HEK293 (cell line): ENCODE measurements at regions not wholly inside any gene's neighbourhood (a gene's known extent, or its start where the extent isn't known, plus 50 kb on each side); places are given as distances from the start of the nearest gene placed in this dataset.
A peak's percentile ranks its signal among the peaks of the same experiment; 100 is the strongest.

Source experiments
- CTCF ChIA-PET: fragments of 350-600 bp; formaldehyde crosslinking; extraction: SDS; loops from one replicate; lab custom pipeline; 2021; ENCODE audit warnings: antibody characterized with exemption; lab: Yijun Ruan, JAX
- POLR2A ChIA-PET: fragments of 300-600 bp; formaldehyde crosslinking; extraction: SDS; loops from one replicate; lab custom pipeline; 2020; ENCODE audit warnings: antibody characterized with exemption, inconsistent platforms; lab: Yijun Ruan, JAX
- H3K27ac ChIP-seq: fragments of 200-500 bp; sonication (Bioruptor generic); 2 replicates; pipeline ENCODE4 v1.5.1; 2014; ENCODE audit warnings: low read depth, low read length, control low read depth, inconsistent platforms; ENCODE audit errors: extremely low read depth
- H3K36me3 ChIP-seq, 2 experiments: fragments of 200-500 bp in 1 of 2; sonication (Bioruptor generic) in 1 of 2; 1 replicate in 1 of 2; 2 replicates in 1 of 2; pipeline ENCODE4 v1.5.1; 2014 to 2017; ENCODE audit warnings: inconsistent platforms in 2 of 2, low read length in 2 of 2; ENCODE audit not compliant: control insufficient read depth in 2 of 2, insufficient read depth in 1 of 2
- H3K4me1 ChIP-seq: fragments of 200-500 bp; sonication (Bioruptor generic); 2 replicates; pipeline ENCODE4 v1.5.1; 2014; ENCODE audit warnings: mild to moderate bottlenecking, low read length, inconsistent platforms; ENCODE audit not compliant: control insufficient read depth, insufficient read depth
- H3K4me3 ChIP-seq: 2 replicates; pipeline ENCODE4 v1.5.1; 2011; ENCODE audit warnings: low read depth, mild to moderate bottlenecking, control low read depth, low read length, moderate library complexity
- H3K9me3 ChIP-seq: fragments of 200-500 bp; sonication (Bioruptor generic); 2 replicates; pipeline ENCODE4 v1.5.1; 2014; ENCODE audit warnings: low read depth, low read length, inconsistent platforms; ENCODE audit not compliant: control insufficient read depth, insufficient read depth
- IKZF3 ChIP-seq: fragments of 450-650 bp; IDR thresholded peaks from 2 replicates; pipeline ENCODE4 v1.5.0; 2018; ENCODE audit warnings: missing biosample characterization, mild to moderate bottlenecking, missing genetic modification characterization, moderate library complexity
- KLF10 ChIP-seq: fragments of 450-650 bp; IDR thresholded peaks from 2 replicates; pipeline ENCODE4 v1.5.1; 2018; ENCODE audit warnings: missing biosample characterization, mild to moderate bottlenecking, missing genetic modification characterization
- KLF16 ChIP-seq: fragments of 450-650 bp; formaldehyde crosslinking; IDR thresholded peaks from 2 replicates; pipeline ENCODE4 v1.5.1; 2017; ENCODE audit warnings: missing biosample characterization, missing genetic modification characterization
- SCRT2 ChIP-seq: fragments of 450-650 bp; formaldehyde crosslinking; IDR thresholded peaks from 2 replicates; pipeline ENCODE4 v1.5.1; 2016; ENCODE audit warnings: missing biosample characterization, missing genetic modification characterization
- SETDB1 ChIP-seq: IDR thresholded peaks from one replicate; pipeline ENCODE4 v1.6.1; 2017; ENCODE audit warnings: mild to moderate bottlenecking, low read length, moderate library complexity, mixed read lengths; ENCODE audit not compliant: insufficient read length
- SP2 ChIP-seq: fragments of 450-650 bp; formaldehyde crosslinking; IDR thresholded peaks from 2 replicates; pipeline ENCODE4 v1.5.1; 2016; ENCODE audit warnings: missing biosample characterization, missing genetic modification characterization
- ZBTB21 ChIP-seq: fragments of 450-650 bp; formaldehyde crosslinking; IDR thresholded peaks from 2 replicates; pipeline ENCODE4 v1.5.1; 2017; ENCODE audit warnings: missing biosample characterization, missing genetic modification characterization
- ZFHX2 ChIP-seq: fragments of 450-650 bp; formaldehyde crosslinking; conservative IDR thresholded peaks from 2 replicates; pipeline ENCODE4 v1.5.1; 2016; ENCODE audit warnings: missing biosample characterization, missing genetic modification characterization
- ZIC2 ChIP-seq: fragments of 450-650 bp; formaldehyde crosslinking; IDR thresholded peaks from 2 replicates; pipeline ENCODE4 v1.5.1; 2016; ENCODE audit warnings: missing biosample characterization, missing genetic modification characterization
- ZNF324 ChIP-seq: fragments of 450-650 bp; formaldehyde crosslinking; IDR thresholded peaks from 2 replicates; pipeline ENCODE4 v1.5.1; 2016; ENCODE audit warnings: missing biosample characterization, missing genetic modification characterization
- ZNF776 ChIP-seq: fragments of 450-650 bp; formaldehyde crosslinking; IDR thresholded peaks from 2 replicates; pipeline ENCODE4 v1.5.0; 2017; ENCODE audit warnings: missing biosample characterization, missing genetic modification characterization, borderline replicate concordance
- ZSCAN30 ChIP-seq: fragments of 450-650 bp; IDR thresholded peaks from 2 replicates; pipeline ENCODE4 v1.5.1; 2018; ENCODE audit warnings: missing biosample characterization, mild to moderate bottlenecking, missing genetic modification characterization, moderate library complexity
- TF ChIP-seq, protein P1 (sequence below): fragments of 450-650 bp; formaldehyde crosslinking; IDR thresholded peaks from 2 replicates; pipeline ENCODE4 v1.5.1; 2016; ENCODE audit warnings: missing biosample characterization, missing genetic modification characterization, low read depth
- TF ChIP-seq, protein P2 (sequence below): fragments of 450-650 bp; formaldehyde crosslinking; IDR thresholded peaks from 2 replicates; pipeline ENCODE4 v1.5.1; 2017; ENCODE audit warnings: missing biosample characterization, missing genetic modification characterization
- TF ChIP-seq, protein P3 (sequence below): fragments of 450-650 bp; formaldehyde crosslinking; IDR thresholded peaks from 2 replicates; pipeline ENCODE4 v1.5.0; 2017; ENCODE audit warnings: missing biosample characterization, missing genetic modification characterization, borderline replicate concordance
- TF ChIP-seq, protein P4 (sequence below): IDR thresholded peaks from 2 replicates; pipeline ENCODE4 v1.6.1; 2011; ENCODE audit warnings: mild to moderate bottlenecking, low read depth, low read length, borderline replicate concordance
- TF ChIP-seq, protein P5 (sequence below): fragments of 450-650 bp; formaldehyde crosslinking; IDR thresholded peaks from 2 replicates; pipeline ENCODE4 v1.5.1; 2017; ENCODE audit warnings: missing biosample characterization, missing genetic modification characterization
- TF ChIP-seq, protein P6 (sequence below): fragments of 450-650 bp; formaldehyde crosslinking; IDR thresholded peaks from 2 replicates; pipeline ENCODE4 v1.5.1; 2016; ENCODE audit warnings: missing biosample characterization, missing genetic modification characterization
- TF ChIP-seq, protein P7 (sequence below): fragments of 450-650 bp; formaldehyde crosslinking; IDR thresholded peaks from 2 replicates; pipeline ENCODE4 v1.5.1; 2016; ENCODE audit warnings: missing biosample characterization, missing genetic modification characterization

DNA sequence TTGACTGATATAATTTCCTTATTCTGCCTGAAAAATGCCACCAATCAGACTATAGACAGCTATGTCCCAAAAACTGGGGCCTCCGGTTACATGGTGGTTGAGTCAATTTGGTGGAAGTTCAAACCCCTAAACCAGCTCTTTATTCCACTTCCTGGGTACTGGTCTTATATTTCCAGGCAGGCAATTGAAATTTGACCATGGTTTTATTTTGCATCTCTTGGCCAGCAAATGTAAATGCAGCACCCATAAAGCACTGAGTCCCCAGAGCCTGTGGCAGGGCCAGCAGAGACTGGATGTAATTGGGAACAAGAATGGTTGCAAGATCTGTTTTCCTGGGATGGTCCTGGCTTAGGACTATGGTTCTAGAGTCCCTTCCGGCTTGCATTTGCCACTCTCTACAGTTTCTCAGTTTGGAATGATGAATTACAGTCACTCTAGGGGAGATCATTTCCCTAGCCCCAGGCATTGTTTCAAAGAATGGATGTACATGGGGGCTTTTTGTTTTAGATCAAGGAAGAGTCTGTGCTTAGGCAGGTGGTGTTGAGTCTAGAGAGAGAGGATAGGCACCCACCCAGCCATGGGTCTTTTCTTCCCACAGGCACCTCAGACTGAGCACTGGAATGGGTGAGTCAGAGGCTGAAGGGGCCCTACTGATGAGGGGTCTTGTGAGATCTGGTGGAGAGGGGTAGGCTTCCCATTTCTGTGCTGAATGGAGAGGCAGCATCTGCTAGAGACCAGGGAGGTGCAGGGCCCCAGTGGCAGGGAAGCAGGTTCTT is 108.4 kb upstream of the CDC42EP3 start:
- H3K36me3 ChIP-seq = no peaks in the 10 kb centered on the region
- H3K4me3 ChIP-seq = no peak overlapping the region
- POLR2A ChIA-PET = interaction anchor here (0.7 kb wide), 1 partner anchor 24 kb away, joined by 3 read pairs; no protein-coding TSS in a partner anchor
- CTCF ChIA-PET = no interaction called here
- 0 out of 2 replicates have a peak overlapping the region, but pooled peaks have one; percentile 24 for H3K27ac ChIP-seq
- TF ChIP-seq SCRT2 (tag by site-specific recombination) (no peak), SP2 (tag by site-specific recombination) (no peak)
- TF ChIP-seq, protein P1, sequence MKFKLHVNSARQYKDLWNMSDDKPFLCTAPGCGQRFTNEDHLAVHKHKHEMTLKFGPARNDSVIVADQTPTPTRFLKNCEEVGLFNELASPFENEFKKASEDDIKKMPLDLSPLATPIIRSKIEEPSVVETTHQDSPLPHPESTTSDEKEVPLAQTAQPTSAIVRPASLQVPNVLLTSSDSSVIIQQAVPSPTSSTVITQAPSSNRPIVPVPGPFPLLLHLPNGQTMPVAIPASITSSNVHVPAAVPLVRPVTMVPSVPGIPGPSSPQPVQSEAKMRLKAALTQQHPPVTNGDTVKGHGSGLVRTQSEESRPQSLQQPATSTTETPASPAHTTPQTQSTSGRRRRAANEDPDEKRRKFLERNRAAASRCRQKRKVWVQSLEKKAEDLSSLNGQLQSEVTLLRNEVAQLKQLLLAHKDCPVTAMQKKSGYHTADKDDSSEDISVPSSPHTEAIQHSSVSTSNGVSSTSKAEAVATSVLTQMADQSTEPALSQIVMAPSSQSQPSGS (tag by site-specific recombination) = no peak
- H3K9me3 ChIP-seq = no peaks in the 10 kb centered on the region
- peaks cover 7% of the 10 kb centered on the region; the same call in 1 of the 2 replicates for H3K4me1 ChIP-seq

DNA sequence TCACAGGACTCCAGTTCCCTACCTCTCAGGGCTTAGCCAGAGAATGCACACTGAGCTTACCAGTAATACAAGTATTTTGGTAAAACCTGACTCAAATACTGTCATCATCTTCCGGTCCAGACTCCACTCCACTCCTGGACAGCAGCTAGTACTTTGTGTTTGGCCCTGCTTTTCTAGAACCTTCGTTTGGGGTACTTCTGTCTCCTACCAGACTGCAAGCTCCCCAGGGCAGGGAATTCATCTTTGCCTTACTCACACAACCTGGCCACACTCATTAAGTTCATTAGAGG is 108.9 kb upstream of the CDC42EP3 start:
- H3K36me3 ChIP-seq = no peaks in the 10 kb centered on the region
- no peaks in the 10 kb centered on the region for H3K9me3 ChIP-seq
- no peak overlapping the region for H3K4me3 ChIP-seq
- TF ChIP-seq IKZF3 (tag by site-specific recombination) = no peak
- no peak for TF ChIP-seq KLF10 (tag by site-specific recombination)
- TF ChIP-seq, protein P2, sequence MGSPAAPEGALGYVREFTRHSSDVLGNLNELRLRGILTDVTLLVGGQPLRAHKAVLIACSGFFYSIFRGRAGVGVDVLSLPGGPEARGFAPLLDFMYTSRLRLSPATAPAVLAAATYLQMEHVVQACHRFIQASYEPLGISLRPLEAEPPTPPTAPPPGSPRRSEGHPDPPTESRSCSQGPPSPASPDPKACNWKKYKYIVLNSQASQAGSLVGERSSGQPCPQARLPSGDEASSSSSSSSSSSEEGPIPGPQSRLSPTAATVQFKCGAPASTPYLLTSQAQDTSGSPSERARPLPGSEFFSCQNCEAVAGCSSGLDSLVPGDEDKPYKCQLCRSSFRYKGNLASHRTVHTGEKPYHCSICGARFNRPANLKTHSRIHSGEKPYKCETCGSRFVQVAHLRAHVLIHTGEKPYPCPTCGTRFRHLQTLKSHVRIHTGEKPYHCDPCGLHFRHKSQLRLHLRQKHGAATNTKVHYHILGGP (tag by site-specific recombination) = no peak
- TF ChIP-seq ZFHX2 (tag by site-specific recombination) = no peak
- no peak for TF ChIP-seq ZIC2 (tag by site-specific recombination)
- TF ChIP-seq, protein P3, sequence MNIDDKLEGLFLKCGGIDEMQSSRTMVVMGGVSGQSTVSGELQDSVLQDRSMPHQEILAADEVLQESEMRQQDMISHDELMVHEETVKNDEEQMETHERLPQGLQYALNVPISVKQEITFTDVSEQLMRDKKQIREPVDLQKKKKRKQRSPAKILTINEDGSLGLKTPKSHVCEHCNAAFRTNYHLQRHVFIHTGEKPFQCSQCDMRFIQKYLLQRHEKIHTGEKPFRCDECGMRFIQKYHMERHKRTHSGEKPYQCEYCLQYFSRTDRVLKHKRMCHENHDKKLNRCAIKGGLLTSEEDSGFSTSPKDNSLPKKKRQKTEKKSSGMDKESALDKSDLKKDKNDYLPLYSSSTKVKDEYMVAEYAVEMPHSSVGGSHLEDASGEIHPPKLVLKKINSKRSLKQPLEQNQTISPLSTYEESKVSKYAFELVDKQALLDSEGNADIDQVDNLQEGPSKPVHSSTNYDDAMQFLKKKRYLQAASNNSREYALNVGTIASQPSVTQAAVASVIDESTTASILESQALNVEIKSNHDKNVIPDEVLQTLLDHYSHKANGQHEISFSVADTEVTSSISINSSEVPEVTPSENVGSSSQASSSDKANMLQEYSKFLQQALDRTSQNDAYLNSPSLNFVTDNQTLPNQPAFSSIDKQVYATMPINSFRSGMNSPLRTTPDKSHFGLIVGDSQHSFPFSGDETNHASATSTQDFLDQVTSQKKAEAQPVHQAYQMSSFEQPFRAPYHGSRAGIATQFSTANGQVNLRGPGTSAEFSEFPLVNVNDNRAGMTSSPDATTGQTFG (tag by site-specific recombination) = no peak
- TF ChIP-seq ZNF324 (tag by site-specific recombination) = no peak
- no peak for TF ChIP-seq KLF16
- TF ChIP-seq, protein P4, sequence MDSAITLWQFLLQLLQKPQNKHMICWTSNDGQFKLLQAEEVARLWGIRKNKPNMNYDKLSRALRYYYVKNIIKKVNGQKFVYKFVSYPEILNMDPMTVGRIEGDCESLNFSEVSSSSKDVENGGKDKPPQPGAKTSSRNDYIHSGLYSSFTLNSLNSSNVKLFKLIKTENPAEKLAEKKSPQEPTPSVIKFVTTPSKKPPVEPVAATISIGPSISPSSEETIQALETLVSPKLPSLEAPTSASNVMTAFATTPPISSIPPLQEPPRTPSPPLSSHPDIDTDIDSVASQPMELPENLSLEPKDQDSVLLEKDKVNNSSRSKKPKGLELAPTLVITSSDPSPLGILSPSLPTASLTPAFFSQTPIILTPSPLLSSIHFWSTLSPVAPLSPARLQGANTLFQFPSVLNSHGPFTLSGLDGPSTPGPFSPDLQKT = no peak
- POLR2A ChIA-PET = interaction anchor here (0.7 kb wide), 1 partner anchor 23 kb away, joined by 3 read pairs; no protein-coding TSS in a partner anchor
- CTCF ChIA-PET = no interaction called here
- H3K4me1 ChIP-seq = peaks cover 7% of the 10 kb centered on the region; the same call in 1 of the 2 replicates
- no peak overlapping the region for H3K27ac ChIP-seq

DNA sequence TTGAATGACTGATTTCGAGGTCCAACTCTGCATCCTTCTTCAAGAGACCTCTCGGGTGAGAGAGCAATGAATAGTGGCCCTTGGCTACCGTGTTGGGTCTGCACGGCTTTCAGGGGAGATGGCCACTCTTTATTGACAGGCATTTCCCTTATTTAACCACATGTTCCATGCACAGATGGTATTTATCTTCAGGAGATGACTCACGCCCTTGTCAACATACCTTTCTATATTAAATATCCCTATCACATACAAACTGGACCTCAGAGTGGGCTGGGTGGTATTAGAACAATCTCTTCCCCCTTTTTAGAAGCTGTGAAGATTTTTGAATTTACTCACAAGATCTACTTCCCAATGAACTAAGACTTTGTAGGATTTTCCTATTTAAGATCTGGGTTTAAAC is 109.6 kb upstream of the CDC42EP3 start:
- ChIA-PET POLR2A (no interaction called here), CTCF (interaction anchor here (1.4 kb wide), 1 partner anchor 51 kb away, joined by 5 read pairs; no protein-coding TSS in a partner anchor)
- H3K4me1 ChIP-seq = peaks cover 7% of the 10 kb centered on the region; the same call in 1 of the 2 replicates
- H3K9me3 ChIP-seq = no peaks in the 10 kb centered on the region
- no peaks in the 10 kb centered on the region for H3K36me3 ChIP-seq
- no peak overlapping the region for H3K27ac ChIP-seq
- no peak overlapping the region for H3K4me3 ChIP-seq
- TF ChIP-seq SETDB1 (no peak), ZNF776 (tag by site-specific recombination) (no peak), ZSCAN30 (tag by site-specific recombination) (no peak), ZBTB21 (tag by site-specific recombination) (no peak)
- TF ChIP-seq, protein P5, sequence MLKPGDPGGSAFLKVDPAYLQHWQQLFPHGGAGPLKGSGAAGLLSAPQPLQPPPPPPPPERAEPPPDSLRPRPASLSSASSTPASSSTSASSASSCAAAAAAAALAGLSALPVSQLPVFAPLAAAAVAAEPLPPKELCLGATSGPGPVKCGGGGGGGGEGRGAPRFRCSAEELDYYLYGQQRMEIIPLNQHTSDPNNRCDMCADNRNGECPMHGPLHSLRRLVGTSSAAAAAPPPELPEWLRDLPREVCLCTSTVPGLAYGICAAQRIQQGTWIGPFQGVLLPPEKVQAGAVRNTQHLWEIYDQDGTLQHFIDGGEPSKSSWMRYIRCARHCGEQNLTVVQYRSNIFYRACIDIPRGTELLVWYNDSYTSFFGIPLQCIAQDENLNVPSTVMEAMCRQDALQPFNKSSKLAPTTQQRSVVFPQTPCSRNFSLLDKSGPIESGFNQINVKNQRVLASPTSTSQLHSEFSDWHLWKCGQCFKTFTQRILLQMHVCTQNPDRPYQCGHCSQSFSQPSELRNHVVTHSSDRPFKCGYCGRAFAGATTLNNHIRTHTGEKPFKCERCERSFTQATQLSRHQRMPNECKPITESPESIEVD = no peak
- TF ChIP-seq, protein P6, sequence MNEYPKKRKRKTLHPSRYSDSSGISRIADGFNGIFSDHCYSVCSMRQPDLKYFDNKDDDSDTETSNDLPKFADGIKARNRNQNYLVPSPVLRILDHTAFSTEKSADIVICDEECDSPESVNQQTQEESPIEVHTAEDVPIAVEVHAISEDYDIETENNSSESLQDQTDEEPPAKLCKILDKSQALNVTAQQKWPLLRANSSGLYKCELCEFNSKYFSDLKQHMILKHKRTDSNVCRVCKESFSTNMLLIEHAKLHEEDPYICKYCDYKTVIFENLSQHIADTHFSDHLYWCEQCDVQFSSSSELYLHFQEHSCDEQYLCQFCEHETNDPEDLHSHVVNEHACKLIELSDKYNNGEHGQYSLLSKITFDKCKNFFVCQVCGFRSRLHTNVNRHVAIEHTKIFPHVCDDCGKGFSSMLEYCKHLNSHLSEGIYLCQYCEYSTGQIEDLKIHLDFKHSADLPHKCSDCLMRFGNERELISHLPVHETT = no peak
- TF ChIP-seq, protein P7, sequence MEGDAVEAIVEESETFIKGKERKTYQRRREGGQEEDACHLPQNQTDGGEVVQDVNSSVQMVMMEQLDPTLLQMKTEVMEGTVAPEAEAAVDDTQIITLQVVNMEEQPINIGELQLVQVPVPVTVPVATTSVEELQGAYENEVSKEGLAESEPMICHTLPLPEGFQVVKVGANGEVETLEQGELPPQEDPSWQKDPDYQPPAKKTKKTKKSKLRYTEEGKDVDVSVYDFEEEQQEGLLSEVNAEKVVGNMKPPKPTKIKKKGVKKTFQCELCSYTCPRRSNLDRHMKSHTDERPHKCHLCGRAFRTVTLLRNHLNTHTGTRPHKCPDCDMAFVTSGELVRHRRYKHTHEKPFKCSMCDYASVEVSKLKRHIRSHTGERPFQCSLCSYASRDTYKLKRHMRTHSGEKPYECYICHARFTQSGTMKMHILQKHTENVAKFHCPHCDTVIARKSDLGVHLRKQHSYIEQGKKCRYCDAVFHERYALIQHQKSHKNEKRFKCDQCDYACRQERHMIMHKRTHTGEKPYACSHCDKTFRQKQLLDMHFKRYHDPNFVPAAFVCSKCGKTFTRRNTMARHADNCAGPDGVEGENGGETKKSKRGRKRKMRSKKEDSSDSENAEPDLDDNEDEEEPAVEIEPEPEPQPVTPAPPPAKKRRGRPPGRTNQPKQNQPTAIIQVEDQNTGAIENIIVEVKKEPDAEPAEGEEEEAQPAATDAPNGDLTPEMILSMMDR (tag by site-specific recombination) = no peak
